ENCODE measurements at regions not wholly inside any gene's neighbourhood (a gene's known extent, or its start where the extent isn't known, plus 50 kb on each side); places are given as distances from the start of the nearest gene placed in this dataset.

DNA sequence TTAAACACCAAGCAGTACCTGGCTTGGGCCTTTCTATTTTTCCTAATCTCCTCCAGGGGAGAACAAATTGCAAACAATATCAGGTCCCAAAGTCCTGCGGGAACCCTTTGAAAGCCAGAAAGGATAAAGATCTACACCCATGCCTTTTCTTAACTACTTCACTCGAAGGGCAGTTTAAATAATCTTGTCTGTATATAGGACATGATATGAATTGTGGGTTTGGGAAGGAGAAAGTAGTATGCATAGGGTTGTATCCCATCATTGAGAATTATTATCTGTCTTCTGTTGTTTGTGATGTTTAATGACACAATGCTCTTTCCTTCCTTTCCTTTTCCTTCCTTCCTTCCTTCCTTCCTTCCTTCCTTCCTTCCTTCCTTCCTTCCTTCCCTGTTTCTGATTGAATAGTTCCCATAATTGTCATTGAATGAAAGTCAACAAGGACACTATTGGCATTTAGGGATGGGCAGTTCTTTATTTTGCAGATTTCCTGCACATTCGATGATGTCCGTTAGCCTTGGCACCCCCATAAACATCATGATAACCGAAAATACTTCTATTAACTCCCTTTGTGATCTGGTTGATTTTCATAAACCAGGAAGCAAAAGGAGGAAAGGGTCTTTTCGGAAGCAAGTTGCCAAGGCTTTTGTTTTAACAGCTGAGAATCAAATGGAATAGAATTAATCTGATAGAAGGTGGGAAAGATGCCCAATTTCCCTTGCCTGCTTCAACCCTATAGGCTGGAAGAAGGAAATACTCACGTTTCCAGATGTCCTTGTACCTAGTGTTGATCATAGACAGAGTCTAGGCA, 141.3 kb downstream of the ATG4C start:
- Histone ChIP-seq H3K9me3 (ENCODE audit: control insufficient read depth, insufficient read depth, low read length) (no peaks in the 10 kb centered on the region), H3K4me3 (ENCODE audit: low read length) (no peak overlapping the region), H3K27ac (ENCODE audit: low read length) (no peak overlapping the region), H3K36me3 (ENCODE audit: control insufficient read depth, insufficient read depth, low read length) (no peaks in the 10 kb centered on the region), H3K4me1 (ENCODE audit: control insufficient read depth, insufficient read depth, low read length) (no peaks in the 10 kb centered on the region), H3K27me3 (ENCODE audit: control insufficient read depth, insufficient read depth, low read length) (no peaks in the 10 kb centered on the region)
- DNase-seq (no peak), ATAC-seq (no peak)
- TF ChIP-seq, protein P1, sequence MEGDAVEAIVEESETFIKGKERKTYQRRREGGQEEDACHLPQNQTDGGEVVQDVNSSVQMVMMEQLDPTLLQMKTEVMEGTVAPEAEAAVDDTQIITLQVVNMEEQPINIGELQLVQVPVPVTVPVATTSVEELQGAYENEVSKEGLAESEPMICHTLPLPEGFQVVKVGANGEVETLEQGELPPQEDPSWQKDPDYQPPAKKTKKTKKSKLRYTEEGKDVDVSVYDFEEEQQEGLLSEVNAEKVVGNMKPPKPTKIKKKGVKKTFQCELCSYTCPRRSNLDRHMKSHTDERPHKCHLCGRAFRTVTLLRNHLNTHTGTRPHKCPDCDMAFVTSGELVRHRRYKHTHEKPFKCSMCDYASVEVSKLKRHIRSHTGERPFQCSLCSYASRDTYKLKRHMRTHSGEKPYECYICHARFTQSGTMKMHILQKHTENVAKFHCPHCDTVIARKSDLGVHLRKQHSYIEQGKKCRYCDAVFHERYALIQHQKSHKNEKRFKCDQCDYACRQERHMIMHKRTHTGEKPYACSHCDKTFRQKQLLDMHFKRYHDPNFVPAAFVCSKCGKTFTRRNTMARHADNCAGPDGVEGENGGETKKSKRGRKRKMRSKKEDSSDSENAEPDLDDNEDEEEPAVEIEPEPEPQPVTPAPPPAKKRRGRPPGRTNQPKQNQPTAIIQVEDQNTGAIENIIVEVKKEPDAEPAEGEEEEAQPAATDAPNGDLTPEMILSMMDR (IDR thresholded peaks at IDR 0.05) = no peak
- Mint-ChIP-seq H3K4me3 (no peak overlapping the region), H3K36me3 (no peaks in the 10 kb centered on the region), H3K27me3 (ENCODE audit: low read depth in 2 of 2) (peaks cover 5 to 7% of the 10 kb centered on the region in 2 donors), H3K4me1 (no peaks in the 10 kb centered on the region), H3K27ac (no peak overlapping the region), H3K9me3 (no peaks in the 10 kb centered on the region)
- WGBS (ENCODE audit: insufficient coverage) = 83% methylated on average over 5 of the region's 7 CpGs
- intact Hi-C loops (cut with micrococcal nuclease) = no loop called here

DNA sequence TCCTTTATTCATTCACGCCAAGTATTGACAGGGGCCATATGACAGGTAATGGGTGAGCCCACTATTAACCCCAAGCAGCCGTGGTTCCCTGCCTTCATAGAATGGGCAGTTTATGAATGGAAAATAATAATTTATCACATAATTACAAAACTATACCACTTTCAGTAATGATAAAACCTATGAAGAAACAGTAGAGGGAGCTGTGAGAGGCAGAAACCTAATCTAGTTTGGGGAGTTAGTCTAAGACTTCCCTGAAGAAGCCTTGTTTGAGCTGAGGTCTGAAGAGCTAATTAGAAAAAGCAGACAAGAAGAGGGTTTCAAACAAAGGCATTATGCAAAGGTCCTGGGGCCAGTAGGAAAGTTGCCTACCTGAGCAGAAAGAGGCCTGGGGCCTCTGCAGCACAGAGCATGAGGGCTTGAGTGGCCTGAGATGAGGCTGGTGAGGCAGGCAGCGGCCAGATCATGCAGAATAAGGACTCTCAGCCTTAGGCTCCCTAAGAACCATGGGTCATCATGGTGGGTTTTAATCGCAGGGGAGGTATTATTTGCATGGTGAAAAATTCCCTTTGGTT, 142.8 kb downstream of the ATG4C start:
- no peaks in the 10 kb centered on the region for H3K9me3 Mint-ChIP-seq
- H3K36me3 Mint-ChIP-seq = no peaks in the 10 kb centered on the region
- Histone ChIP-seq H3K27me3 (ENCODE audit: control insufficient read depth, insufficient read depth, low read length) (no peaks in the 10 kb centered on the region), H3K9me3 (ENCODE audit: control insufficient read depth, insufficient read depth, low read length) (no peaks in the 10 kb centered on the region), H3K27ac (ENCODE audit: low read length) (no peak overlapping the region), H3K4me1 (ENCODE audit: control insufficient read depth, insufficient read depth, low read length) (no peaks in the 10 kb centered on the region), H3K4me3 (ENCODE audit: low read length) (no peak overlapping the region), H3K36me3 (ENCODE audit: control insufficient read depth, insufficient read depth, low read length) (no peaks in the 10 kb centered on the region)
- no peak overlapping the region for H3K27ac Mint-ChIP-seq
- H3K4me1 Mint-ChIP-seq = no peaks in the 10 kb centered on the region
- H3K27me3 Mint-ChIP-seq (ENCODE audit: low read depth in 2 of 2) = peaks cover 3 to 7% of the 10 kb centered on the region in 2 donors
- TF ChIP-seq, protein P1 (IDR thresholded peaks at IDR 0.05) = no peak
- DNase-seq (no peak), ATAC-seq (no peak)
- no peak overlapping the region for H3K4me3 Mint-ChIP-seq
- 88% methylated on average over 2 of the region's 4 CpGs for WGBS (ENCODE audit: insufficient coverage)
- intact Hi-C loops (cut with micrococcal nuclease) = no loop called here

DNA sequence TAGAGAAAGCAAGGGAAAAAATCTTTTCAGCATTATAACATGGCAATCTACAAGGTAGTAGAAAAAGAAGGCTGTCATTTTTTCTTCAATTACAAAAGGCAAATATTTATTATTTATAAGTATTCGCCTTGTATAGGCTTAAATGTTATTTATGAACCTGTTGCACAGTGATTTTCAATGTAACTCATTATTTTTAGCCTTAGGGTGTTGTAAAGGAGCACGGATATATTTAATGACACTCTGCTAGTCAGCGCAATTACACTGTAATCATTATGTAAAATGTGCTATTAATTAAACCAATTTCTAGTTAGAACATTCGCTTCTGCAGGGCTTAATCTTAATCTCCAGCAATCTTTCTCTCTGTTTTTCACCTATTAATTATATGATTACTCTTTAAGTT, 145.0 kb downstream of the ATG4C start:
- Histone ChIP-seq H3K4me1 (ENCODE audit: control insufficient read depth, insufficient read depth, low read length) (no peaks in the 10 kb centered on the region), H3K36me3 (ENCODE audit: control insufficient read depth, insufficient read depth, low read length) (no peaks in the 10 kb centered on the region), H3K4me3 (ENCODE audit: low read length) (no peak overlapping the region), H3K27me3 (ENCODE audit: control insufficient read depth, insufficient read depth, low read length) (no peaks in the 10 kb centered on the region), H3K9me3 (ENCODE audit: control insufficient read depth, insufficient read depth, low read length) (no peaks in the 10 kb centered on the region), H3K27ac (ENCODE audit: low read length) (no peak overlapping the region)
- Mint-ChIP-seq H3K4me1 (no peaks in the 10 kb centered on the region), H3K27me3 (ENCODE audit: low read depth in 2 of 2) (peaks cover 0 to 4% of the 10 kb centered on the region in 2 donors), H3K36me3 (no peaks in the 10 kb centered on the region), H3K9me3 (no peaks in the 10 kb centered on the region), H3K4me3 (no peak overlapping the region), H3K27ac (no peak overlapping the region)
- no peak for DNase-seq
- TF ChIP-seq, protein P1 (IDR thresholded peaks at IDR 0.05) = no peak
- ATAC-seq = no peak
- intact Hi-C loops (cut with micrococcal nuclease) = no loop called here
- no CpG with 5 or more reads among the region's 4 CpGs for WGBS (ENCODE audit: insufficient coverage)

All from natural killer cell (primary cell).